GM19351 (cell line): ENCODE measurements at regions not wholly inside any gene's neighbourhood (a gene's known extent, or its start where the extent isn't known, plus 50 kb on each side); places are given as distances from the start of the nearest gene placed in this dataset.

ENCODE experiments used
- ATAC-seq: cut with Tn5 transposase; IDR thresholded peaks from one replicate; pipeline ENCODE4 v1.9.1; 2021; ENCODE audit warnings: mild to moderate bottlenecking, moderate library complexity; ENCODE audit not compliant: unreplicated experiment

DNA sequence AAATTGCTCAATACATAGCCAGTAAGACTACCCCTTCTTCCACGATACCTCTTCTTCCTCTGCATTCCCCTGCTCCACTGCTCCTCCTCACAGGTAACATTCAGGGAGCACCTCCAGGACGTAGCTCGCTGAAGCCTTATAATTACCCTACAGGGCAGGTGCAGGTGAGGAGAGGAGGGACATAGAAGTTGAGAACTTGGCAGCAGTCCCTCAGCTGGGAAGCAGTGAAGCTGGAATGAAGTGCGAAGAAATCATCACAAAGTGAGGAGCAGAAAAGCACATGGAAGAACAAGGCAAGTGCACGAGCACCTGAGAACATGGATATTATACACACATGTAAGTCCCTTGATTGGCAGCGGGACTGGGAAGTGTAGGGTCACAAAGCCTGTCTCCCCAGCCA lies 118.2 kb downstream of the HSD17B3 start:
- ATAC-seq: no peak

DNA sequence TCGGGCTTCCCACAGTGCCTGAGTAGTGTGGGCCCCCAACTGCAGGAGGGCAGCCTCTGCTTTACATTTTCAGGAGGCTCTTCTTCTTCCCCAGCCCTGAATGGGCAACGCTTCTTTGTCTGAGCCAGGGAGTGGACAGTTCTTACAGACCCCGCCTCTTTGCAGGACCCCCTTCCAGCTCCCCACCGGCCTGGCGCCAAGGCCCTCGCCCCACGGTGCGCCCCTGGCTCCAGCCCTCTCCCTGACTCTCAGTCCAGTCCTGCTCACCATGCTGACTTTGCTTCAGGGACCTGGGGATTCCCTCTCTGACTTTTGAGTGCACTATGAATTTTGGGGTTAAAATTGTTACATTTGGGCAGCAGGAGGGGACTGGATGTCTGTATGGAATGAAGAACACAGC lies 123.8 kb downstream of the HSD17B3 start:
- ATAC-seq: no peak

DNA sequence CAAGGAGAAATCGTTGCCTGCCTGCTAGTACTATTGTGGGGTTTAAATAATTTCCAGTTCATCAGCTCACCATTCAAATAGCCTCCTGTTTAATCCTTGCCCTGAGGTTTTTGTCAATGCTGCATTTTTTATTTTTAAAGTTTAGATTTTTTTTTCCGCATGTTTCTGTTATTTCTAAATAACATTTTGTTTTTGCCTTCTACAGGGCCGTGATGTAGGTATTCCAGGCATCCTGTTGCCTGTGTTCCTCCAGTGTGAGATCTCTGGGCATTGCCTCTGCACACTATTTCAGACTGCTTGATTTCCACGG lies 124.3 kb downstream of the HSD17B3 start:
- no peak for ATAC-seq

DNA sequence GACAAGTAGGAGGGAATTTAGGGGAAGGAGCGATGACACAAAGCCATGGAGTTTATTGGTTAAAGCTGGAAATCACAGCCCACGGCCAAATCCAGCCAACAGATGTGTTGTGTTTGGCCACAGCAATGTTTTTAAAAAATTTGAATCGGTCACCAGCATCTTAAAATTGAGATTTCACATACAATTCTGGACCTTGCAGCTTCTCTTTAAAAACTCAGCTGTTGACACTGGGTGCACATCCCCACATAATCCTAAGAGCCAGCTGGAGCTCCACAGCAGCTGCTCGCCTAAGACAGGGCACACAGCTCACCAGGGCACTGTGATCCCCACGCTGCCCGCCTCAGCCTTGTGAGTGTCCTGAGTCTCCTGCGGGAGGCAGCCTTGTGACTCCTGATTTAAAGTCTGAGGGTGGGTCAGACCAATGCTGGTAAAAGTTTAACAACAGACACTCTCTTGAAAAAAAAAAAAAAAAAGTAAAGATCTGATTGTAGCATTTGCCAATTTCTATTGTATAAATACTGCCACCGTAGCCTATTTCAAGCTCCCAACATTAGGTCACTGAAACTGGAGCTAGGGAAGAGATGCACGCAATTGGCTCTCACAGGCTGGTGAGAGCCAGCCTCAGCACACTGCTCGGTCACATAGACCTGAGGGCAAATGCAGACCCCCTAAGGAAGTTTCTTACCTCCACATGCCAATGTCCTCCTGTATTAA lies 124.8 kb downstream of the HSD17B3 start:
- ATAC-seq: no peak

DNA sequence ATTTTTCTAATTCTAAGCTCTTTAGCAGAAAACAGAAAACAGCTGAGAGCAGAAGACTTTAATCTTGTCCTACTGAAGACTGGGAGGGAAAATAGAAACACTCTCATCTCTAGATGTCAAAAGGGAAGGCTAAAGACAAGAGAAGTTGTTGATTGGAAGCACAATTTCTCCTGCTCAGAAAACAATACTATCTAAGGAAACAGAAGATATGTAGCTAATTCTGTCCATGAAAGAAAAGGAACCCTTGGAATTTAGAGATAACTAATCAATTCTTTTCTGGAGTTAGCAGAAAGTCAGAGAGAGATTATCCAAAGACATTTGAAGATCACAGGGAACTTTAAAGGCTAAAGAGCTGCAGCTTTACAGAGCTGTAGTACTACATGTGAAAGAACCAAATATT lies 126.2 kb downstream of the HSD17B3 start:
- ATAC-seq: no peak

DNA sequence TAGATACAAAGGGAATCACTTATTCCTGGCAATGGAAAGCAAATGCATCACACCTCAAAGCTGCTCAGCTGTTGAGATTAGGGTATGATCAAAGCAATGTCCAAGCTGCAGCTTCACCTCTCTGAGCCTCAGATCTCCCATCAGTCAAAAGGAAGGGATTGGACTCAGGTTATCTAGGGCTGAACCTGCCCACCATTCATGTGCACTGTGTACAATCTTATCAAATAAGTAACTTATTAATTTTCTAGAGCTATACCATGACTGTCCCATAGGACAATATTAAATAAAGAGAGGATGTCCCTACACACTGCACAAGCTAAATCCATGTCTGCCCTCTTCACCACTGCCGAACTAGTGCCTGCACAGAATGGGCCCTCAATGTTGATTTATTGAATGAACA lies 127.0 kb downstream of the HSD17B3 start:
- no peak for ATAC-seq

DNA sequence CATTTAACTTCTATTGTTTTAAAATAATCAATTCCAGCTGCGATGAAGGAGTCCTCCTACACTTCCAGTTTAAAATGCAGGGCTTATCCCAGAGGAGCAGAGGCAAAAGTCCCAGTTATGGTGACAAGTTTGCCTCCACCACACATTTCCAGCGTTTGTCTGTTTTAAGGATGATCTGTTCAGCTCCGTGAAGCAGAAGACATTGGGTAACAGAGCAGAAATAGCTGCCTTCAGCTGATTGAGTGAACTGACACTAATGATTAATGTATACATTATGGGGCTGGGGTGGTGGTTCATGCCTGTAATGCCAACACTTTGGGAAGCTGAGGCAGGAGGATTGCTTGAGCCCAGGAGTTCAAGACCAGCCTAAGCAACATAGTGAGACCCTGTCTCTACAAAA lies 127.6 kb downstream of the HSD17B3 start:
- no peak for ATAC-seq

DNA sequence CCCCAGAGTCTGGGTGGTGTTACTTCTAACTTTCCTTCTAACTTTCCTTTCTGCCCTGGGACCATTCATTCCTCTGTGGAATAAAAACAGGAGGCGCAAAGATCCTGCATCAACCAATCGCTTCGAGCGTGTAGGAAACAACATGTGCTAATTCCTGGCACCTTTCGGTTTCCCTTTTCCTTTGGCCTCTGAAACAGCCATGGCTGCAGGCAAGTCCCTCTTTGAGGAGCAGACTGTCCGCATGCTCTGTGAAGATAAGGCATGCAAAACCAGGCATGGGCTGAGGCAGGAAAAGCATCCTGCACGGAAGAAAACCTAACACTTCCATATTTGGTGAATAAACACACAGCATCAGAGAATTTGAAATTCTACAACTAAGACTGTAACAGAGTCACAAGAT lies 128.3 kb downstream of the HSD17B3 start:
- no peak for ATAC-seq

DNA sequence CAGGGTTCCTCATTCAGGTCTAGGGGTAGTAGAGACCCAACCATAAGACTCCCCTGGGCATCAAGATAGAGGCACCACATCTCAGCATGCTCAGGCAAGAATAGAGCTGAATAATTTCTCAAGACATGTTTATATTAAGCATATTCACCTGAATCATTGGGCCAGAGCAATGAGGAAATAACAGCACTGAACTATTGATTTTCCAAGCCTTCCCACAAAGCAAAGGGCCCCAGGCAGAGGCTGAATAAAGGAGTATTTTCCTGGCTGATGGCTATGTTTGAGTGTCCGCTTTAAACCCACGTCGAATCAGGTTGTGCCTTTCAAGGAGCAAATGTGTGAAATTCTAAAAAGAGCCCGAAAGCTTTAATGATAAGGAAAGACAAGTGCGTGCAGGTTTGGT lies 129.2 kb downstream of the HSD17B3 start:
- no peak for ATAC-seq

DNA sequence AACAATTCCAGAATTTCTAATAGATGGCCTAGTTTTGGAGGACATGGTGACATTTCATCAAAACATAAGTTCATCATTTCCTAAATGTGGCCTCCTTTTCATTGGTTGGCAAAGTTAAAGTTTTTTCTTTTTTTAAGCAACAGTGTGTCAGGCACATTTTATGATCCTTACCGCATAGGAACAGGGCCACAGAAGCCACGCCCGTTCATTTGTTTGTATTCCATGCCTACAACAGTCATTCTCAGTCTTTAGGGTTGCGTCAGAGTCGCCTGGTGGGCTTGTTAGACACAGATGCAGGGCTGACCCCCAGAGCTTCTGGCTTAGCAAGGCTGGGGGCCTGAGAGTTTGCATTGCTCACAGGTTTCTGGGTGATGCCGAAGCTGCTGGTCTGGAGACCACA lies 130.2 kb downstream of the HSD17B3 start:
- ATAC-seq: no peak

DNA sequence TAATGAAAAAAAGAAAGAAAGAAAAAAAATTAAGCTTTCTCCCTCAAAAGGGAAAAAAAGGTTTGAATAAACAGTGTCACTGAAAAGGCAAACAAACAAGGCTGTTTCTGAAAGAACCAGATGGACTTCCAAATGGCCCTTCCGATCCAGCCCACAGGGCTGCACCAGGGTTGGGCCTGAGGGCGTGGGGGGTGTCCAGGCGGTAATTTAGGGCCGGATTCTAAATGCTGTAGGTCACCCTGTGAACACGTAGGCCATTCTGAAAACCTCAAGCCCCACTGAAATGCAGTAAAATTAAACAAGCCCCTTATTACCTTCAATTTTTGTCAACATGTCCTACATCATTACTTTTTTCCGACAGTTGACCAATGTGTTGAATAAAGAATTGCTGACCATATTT lies 132.1 kb downstream of the HSD17B3 start:
- no peak for ATAC-seq

DNA sequence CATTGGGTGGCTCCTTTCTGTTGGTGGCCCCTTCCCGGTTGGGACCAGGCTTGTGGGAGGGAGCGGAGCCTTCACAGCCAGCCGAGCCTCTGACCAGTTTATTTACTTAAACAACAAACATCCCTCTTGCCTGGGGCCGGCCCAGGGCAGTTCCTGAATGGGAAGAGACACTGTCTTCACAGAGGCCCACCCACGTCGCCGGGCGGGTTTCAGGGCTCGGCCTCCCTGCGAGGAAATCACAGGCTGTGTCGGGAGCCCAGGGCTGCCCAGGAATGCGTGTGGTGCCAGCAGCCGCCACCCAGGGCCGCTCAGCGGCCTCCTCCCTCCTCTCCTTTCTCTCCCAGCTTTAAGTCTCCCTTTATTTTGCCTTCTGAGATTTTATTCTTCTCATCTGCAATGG lies 132.5 kb downstream of the HSD17B3 start:
- no peak for ATAC-seq

DNA sequence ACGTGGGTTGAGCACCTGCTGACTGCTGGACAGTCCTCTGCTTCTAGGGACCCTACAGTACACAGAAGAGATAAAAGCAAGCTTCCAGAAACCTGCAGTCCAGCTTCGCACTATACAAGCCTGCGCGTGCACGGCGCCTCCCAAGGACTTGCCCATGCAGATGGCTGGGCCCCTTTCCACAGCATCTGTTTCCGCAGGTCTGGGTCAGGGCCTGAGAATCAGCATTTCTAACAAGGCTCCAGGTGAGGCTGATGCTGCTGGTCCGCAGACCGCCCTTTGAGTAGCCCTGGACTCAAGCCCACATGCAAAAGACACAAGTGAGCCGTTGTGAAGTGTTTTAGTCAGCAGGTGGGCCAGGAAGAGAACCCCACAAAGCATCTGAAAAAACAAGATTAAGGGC lies 133.1 kb downstream of the HSD17B3 start:
- no peak for ATAC-seq

DNA sequence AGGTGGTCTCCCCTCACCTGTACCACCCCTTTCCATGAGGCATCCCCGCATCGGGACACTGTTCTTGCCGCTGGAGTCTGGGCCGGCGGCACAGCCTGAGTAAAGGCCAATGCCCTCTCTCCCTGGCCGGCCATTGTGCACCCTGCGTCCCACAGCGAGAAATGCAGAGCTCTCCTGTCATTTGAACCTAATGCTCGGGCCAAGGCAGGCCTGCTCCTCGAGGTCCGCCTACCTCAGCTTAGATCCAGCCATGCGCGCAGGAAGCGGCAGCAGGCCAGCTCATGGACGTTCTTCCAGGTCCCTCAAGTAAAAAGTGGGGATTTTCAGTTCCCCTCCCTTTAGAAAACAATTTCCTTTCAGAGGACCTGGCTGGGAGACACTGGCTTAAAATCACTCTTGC lies 135.0 kb downstream of the HSD17B3 start:
- ATAC-seq: no peak

DNA sequence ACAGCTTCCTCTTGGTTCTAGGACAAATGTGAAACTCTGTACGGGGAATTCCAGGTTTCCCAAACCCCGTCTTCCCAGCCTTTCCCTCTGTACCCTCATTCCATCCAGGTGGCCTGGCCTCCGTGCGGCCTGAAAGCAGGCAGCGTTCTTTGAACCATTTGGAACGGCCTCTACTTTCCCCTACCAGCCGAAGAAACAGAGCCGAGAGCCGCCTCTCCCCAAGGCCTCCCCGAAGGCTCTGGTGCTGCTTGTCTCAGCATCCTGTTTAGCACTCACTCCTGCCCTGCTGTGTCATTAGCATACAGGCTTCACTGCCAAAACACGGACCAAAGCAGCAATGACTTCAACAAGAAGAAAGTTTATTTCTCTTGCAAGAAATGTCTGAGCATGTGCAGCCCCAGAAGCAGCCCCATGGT lies 137.7 kb downstream of the HSD17B3 start:
- ATAC-seq: no peak

DNA sequence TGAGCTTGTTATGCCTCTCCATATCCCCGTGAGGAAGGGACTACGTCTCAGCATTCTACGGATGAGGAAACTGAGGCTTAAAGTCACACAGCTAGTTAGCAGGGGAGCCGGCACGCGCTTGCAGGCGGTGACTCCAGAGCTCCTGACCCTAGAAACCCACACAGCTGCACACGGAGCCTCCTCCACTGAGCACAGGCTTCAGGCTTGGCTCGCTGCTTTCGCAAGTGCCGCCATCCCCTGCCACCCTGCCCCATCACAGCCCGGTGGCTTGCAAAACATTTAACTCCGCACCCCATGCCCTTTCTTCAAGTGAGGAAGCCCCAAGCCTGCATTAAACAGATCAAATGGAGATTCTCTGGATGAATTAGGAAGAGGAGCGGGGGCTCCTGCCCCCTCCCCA lies 138.3 kb downstream of the HSD17B3 start:
- no peak for ATAC-seq

DNA sequence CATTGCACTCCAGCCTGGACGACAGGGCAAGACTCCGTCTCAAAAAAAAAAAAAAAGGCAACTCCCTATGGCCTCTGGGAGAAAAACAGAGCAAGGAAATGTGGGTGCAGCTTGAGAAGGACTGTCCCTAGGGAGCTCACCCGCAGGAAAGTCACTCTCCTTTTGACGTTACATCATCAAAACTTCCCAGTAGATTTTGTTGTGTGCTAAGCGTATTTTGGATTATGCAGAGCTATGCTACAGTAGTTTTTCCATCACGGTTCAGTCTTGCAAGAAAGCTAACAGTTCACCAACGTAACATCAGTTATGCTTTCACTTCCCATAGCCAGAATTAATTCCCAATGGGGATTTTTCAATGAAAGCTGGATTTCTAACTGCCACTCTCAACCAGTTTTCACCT lies 138.8 kb downstream of the HSD17B3 start:
- no peak for ATAC-seq

DNA sequence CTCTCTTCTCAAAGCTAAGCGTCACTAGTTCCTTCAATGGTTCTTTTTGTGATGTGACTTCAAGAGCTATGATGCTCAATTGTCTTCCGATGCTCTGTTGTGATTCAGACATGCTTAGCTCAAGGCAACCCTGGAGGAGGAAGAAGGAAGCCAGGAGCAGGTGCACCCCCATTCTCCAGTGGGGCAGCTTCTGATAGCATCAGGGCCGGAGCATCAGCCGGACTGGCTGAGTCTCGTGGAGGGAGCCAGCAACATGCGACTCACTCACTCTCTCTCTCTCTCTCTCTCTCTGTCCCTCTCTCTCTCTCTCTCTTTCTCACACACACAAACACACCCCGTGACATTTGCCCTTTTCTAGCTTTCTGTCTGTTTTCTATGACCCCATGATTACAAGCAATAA lies 140.2 kb downstream of the HSD17B3 start:
- ATAC-seq: no peak

DNA sequence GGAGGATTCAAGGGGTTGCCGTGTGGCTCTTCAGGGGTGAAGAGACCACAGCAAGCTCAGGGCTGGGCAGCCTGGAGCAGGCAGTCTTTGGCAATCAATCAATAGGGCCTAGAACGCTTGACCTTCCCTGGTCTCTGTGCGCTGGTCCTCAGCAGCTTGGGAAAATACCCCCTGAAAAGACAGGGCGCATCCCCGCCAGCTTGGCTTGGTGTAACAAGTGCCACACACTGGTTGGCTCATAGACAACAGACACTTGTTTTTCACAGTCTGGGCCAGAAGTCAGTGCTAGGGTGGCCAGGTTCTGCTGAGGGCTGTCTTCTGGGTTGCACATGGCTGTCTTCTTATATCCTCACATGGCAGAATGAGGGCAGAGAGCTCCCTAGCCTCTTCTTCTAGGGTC lies 141.1 kb downstream of the HSD17B3 start:
- no peak for ATAC-seq

DNA sequence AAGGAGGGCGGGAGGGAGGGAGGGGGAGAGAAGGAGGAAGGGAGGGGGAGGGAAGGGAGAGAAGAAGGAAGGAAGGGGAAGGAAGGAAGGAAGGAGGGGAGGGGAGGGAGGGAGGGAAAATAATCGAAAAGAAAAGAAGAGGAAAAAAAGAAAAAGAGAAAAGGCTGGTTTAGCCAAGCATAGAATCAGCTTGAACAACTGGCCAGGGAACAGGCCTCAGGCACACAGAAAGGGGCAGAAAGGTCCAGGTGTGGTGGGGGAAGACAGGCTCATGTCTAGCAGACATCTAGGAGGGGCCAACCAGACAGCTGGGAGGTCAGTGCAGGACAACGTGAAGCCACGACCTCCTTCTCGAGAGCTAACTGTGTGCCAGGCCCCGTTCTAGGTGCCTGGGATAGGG lies 141.8 kb downstream of the HSD17B3 start:
- ATAC-seq: no peak

DNA sequence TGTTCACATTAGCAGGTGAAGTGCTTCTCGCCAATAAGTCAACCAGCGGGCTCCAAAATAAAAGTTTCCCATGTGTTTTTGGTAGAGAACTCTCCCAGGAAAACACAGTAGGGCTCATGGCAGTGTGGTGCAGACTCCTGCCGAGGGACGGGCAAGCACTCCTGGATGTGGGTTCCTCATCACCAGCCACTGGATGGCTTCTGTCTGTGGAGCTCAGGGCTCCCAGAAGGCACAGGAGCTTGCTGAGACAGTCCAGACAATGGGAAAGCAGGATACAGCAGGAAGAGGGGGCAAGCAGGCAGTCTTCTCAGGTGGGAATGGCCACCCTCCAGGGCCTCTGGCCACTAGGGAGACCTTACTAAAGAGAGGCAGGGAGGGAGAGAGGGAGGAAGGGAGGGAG lies 142.4 kb downstream of the HSD17B3 start:
- ATAC-seq: no peak

DNA sequence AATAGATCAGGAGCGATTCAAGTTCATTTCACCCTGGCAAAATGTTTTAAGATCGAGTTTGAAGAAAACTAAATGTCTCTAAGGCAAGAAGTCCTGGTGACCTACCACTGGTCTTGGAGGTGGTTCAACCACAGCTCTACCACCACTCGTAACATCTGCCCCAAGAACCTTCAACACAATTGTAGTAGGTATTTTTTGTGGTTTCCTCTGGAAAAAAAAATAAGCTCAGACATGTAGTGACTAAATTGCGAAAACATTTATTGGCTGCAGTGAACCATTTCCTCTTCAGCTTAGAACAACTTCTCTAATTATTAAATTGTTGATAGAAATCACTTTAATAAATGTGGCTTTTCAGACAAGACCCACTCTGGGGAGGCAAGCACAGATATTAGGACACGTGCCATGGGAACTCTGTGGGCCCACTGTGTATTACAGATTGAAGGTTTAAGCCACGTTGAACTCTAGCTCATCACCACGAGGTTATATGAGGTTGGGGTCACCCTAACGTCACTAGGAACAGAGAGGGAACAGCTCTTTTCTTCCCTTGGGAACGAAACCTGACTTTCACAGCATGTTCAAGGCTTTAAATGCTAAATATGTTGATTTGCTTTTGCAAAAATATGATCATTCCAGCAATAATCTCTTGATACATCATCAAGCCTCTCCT lies 142.9 kb downstream of the HSD17B3 start:
- ATAC-seq: no peak

DNA sequence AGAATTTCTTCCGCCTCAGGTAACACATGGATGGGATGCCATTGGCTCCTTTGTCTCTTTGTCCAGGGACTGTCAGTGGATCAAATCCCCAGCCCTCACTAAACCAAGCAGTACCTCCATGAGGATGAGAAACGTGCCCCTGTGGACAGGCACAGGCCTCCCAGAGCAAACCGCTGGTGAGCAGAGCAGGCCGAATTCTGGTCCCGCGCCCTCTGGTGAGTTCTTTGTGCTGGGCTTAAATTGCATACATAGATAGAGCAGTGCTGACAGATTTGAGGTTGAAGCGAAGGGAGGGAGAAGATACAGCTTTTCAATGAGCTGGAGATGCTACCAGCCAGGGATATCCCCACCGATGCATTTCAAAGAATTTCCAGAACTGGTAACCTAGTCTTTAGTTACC lies 143.8 kb downstream of the HSD17B3 start:
- ATAC-seq: no peak
